ENCODE measurements at regions not wholly inside any gene's neighbourhood (a gene's known extent, or its start where the extent isn't known, plus 50 kb on each side); places are given as distances from the start of the nearest gene placed in this dataset.

- TF ChIP-seq POLR2A (IDR thresholded peaks at IDR 0.05): no peak
- TF ChIP-seq, protein P1, sequence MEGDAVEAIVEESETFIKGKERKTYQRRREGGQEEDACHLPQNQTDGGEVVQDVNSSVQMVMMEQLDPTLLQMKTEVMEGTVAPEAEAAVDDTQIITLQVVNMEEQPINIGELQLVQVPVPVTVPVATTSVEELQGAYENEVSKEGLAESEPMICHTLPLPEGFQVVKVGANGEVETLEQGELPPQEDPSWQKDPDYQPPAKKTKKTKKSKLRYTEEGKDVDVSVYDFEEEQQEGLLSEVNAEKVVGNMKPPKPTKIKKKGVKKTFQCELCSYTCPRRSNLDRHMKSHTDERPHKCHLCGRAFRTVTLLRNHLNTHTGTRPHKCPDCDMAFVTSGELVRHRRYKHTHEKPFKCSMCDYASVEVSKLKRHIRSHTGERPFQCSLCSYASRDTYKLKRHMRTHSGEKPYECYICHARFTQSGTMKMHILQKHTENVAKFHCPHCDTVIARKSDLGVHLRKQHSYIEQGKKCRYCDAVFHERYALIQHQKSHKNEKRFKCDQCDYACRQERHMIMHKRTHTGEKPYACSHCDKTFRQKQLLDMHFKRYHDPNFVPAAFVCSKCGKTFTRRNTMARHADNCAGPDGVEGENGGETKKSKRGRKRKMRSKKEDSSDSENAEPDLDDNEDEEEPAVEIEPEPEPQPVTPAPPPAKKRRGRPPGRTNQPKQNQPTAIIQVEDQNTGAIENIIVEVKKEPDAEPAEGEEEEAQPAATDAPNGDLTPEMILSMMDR (IDR thresholded peaks at IDR 0.05 in 8 of 11, conservative IDR thresholded peaks at IDR 0.05 in 3 of 11): no peak
- no peak for TF ChIP-seq POLR2AphosphoS5 (IDR thresholded peaks at IDR 0.05)
These were observed 353.2 kb upstream of the ATP2B1 start for GRCh38 chr12:90061809-90062208.

Data from spleen (tissue), 7 donors.